Neural crest cell (in vitro differentiated cells): ENCODE measurements at regions not wholly inside any gene's neighbourhood (a gene's known extent, or its start where the extent isn't known, plus 50 kb on each side); places are given as distances from the start of the nearest gene placed in this dataset.

Experiments used
- DNase-seq: peaks from one replicate; pipeline ENCODE4 v3.0.0; 2021; ENCODE audit warnings: low read depth, mixed read lengths, low spot score
- H3K27ac Mint-ChIP-seq: one replicate; pipeline ENCODE4 v1.8.0; 2021; ENCODE audit warnings: mild to moderate bottlenecking, mixed read lengths; ENCODE audit not compliant: unreplicated experiment
- H3K27me3 Mint-ChIP-seq: 2 replicates; pipeline ENCODE4 v1.8.0; 2021; ENCODE audit warnings: low read depth, mild to moderate bottlenecking, mixed read lengths
- H3K36me3 Mint-ChIP-seq: 2 replicates; pipeline ENCODE4 v1.8.0; 2021; ENCODE audit warnings: low read depth, mild to moderate bottlenecking, mixed read lengths
- H3K4me1 Mint-ChIP-seq: 2 replicates; pipeline ENCODE4 v1.8.0; 2021; ENCODE audit warnings: mixed read lengths
- H3K4me3 Mint-ChIP-seq: one replicate; pipeline ENCODE4 v1.8.0; 2021; ENCODE audit warnings: mild to moderate bottlenecking, mixed read lengths
- H3K9me3 Mint-ChIP-seq: 2 replicates; pipeline ENCODE4 v1.8.0; 2021; ENCODE audit warnings: mixed read lengths
- CTCF ChIP-seq: fragments of 200-600 bp; sonication (generic); conservative IDR thresholded peaks from 2 replicates; pipeline ENCODE4 v1.5.0; 2021; ENCODE audit warnings: antibody characterized with exemption, mild to moderate bottlenecking

DNA sequence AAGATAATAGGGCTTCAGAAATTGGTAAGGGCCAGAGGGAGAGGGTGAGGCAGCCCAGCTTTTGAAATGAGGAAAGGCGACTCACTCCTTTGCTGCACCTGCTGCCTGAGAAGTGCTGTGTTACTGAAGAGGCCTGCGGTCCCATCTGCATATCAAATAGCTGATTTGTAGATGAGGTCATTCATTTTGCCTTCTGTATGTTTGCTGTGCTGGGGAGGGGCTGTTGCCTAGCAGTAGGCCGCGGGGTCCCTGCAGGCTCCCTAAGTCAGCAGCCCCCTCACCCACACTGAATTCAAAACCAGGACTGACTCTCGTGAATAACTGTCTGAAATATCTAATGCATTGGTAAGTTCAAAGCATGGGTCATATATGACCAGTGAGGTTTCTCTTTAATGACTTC, 377.2 kb downstream of the SOX11 start:
- Mint-ChIP-seq H3K27ac (peak overlapping the region; percentile 93), H3K4me1 (peaks cover 70% of the 10 kb centered on the region), H3K9me3 (no peaks in the 10 kb centered on the region), H3K36me3 (no peaks in the 10 kb centered on the region), H3K27me3 (no peaks in the 10 kb centered on the region), H3K4me3 (peak overlapping the region; percentile 71)
- no peak for DNase-seq
- no peak for TF ChIP-seq CTCF

- Mint-ChIP-seq H3K4me1 (peaks cover 85% of the 10 kb centered on the region), H3K27me3 (no peaks in the 10 kb centered on the region), H3K4me3 (peak overlapping the region; percentile 63), H3K27ac (no peak overlapping the region), H3K9me3 (no peaks in the 10 kb centered on the region), H3K36me3 (no peaks in the 10 kb centered on the region)
- no peak for TF ChIP-seq CTCF
- DNase-seq: no peak
Observed at GRCh38 chr2:6071519-6071918, 379.3 kb downstream of the SOX11 start.

DNA sequence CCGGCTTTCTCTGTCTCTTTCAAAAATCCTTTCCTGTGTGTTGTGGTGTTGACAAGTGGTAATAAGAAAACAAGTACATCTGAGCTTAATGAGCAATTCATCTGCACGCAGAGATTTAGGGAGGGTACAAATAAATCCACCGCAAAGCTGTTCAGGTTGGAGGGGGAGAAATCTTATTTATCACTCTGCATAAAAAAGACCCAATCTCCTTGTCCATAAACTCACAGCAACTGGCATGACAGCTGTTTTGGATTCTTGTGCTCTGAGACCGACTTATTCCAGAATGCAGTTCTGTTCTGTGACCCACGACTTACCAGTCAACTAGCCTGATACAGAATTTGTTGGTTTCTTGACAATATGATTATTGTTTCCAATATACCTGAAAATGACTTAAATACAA, 380.1 kb downstream of the SOX11 start:
- Mint-ChIP-seq H3K27ac (peak overlapping the region; percentile 96), H3K36me3 (no peaks in the 10 kb centered on the region), H3K4me3 (peak overlapping the region; percentile 83)

GRCh38 chr2:6072768-6073167, 380.6 kb downstream of the SOX11 start:
- Mint-ChIP-seq H3K27me3 (no peaks in the 10 kb centered on the region), H3K4me3 (peak overlapping the region; percentile 83), H3K4me1 (peaks cover 94% of the 10 kb centered on the region), H3K9me3 (no peaks in the 10 kb centered on the region), H3K27ac (peak overlapping the region; percentile 96), H3K36me3 (no peaks in the 10 kb centered on the region)
- TF ChIP-seq CTCF: no peak
- no peak for DNase-seq

More for the DNA sequence above, 380.1 kb downstream of the SOX11 start:
- TF ChIP-seq CTCF: no peak
- no peaks in the 10 kb centered on the region for H3K27me3 Mint-ChIP-seq
- no peak for DNase-seq
- no peaks in the 10 kb centered on the region for H3K9me3 Mint-ChIP-seq
- peaks cover 90% of the 10 kb centered on the region for H3K4me1 Mint-ChIP-seq

DNA sequence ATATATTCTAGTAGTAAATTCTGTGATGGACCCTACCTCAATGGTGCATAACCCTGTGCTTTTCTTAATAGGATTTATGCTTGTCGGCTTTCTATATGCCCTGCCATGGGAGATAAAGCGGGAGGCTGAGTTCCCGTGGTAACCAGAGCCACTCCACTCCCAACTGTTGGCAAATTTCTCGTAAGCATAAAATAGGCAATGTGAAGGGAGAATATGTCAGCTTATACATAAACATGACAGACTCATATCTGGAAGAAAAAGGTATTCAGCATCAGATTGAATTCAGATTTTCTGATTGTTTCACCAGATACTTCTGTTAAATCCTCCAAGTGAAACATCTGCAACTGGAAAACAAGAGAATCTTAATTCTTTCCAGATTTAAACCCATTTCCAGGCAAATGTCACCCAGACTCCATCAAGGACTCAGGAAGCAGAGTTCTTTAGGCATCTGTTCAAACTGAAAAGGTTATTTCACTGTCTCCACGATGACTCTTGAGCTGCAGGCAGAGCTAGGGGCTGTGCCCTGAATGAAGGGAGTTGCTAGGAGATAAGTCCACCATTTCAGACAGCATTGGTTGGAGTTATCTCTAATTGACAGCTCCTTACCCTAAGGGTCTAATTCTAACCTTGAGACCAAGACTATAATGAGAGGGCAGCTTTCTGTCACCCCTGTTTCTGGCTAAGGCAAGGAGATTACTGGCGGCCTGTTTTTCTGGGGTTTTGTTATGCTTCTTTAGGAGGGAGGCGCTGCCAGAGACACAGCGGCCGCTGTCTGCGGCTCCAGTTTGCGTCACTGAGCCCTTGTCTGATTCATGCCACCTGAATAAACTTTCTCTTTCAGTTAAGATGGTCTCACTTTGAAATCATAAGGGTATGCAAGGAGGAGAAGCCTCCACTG, 381.3 kb downstream of the SOX11 start:
- Mint-ChIP-seq H3K36me3 (no peaks in the 10 kb centered on the region), H3K9me3 (no peaks in the 10 kb centered on the region), H3K4me1 (peaks cover 92% of the 10 kb centered on the region), H3K4me3 (peak overlapping the region; percentile 83), H3K27me3 (no peaks in the 10 kb centered on the region), H3K27ac (peak overlapping the region; percentile 96)
- no peak for TF ChIP-seq CTCF
- DNase-seq: peak; percentile 48
